T-helper 2 cell treated with Interferon-gamma antibody and Interleukin-4, amounts not matched to agents 5 μg/mL and 100 μg/mL, for 36 hours (primary cell): ENCODE measurements at regions not wholly inside any gene's neighbourhood (a gene's known extent, or its start where the extent isn't known, plus 50 kb on each side); places are given as distances from the start of the nearest gene placed in this dataset.
"Not testable (repeated sequence)": the region's sequence is repeated elsewhere in the genome, so short reads cannot be mapped to it uniquely, and the experiment has no call there.

Source experiments
- DNase-seq: peaks from one replicate; pipeline ENCODE4 v3.0.0; 2021; ENCODE audit warnings: low spot score
- H3K27ac Mint-ChIP-seq: one replicate; pipeline ENCODE4 v1.8.0; 2021; ENCODE audit warnings: mild to moderate bottlenecking, mixed read lengths
- H3K27me3 Mint-ChIP-seq: one replicate; pipeline ENCODE4 v1.8.0; 2021; ENCODE audit warnings: low read depth, mixed read lengths
- H3K36me3 Mint-ChIP-seq: one replicate; pipeline ENCODE4 v1.8.0; 2021; ENCODE audit warnings: low read depth, mixed read lengths
- H3K4me1 Mint-ChIP-seq: one replicate; pipeline ENCODE4 v1.8.0; 2021; ENCODE audit warnings: low read depth, mixed read lengths
- H3K4me3 Mint-ChIP-seq: one replicate; pipeline ENCODE4 v1.8.0; 2022; ENCODE audit warnings: mild to moderate bottlenecking, moderate library complexity, mixed read lengths
- H3K9me3 Mint-ChIP-seq: one replicate; pipeline ENCODE4 v1.8.0; 2021; ENCODE audit warnings: mixed read lengths

- no peak for DNase-seq
- no peaks in the 10 kb centered on the region for H3K36me3 Mint-ChIP-seq
- H3K9me3 Mint-ChIP-seq = no peaks in the 10 kb centered on the region
- no peak overlapping the region for H3K27ac Mint-ChIP-seq
- no peak overlapping the region for H3K4me3 Mint-ChIP-seq
- no peaks in the 10 kb centered on the region for H3K27me3 Mint-ChIP-seq
- no peaks in the 10 kb centered on the region for H3K4me1 Mint-ChIP-seq
These were observed 102.5 kb upstream of the NDST4 start for GRCh38 chr4:115215935-115216334.

GRCh38 chr4:115213716-115214115 is 100.3 kb upstream of the NDST4 start:
- Mint-ChIP-seq H3K27ac (no peak overlapping the region), H3K4me3 (no peak overlapping the region), H3K4me1 (no peaks in the 10 kb centered on the region), H3K9me3 (no peaks in the 10 kb centered on the region), H3K27me3 (no peaks in the 10 kb centered on the region), H3K36me3 (no peaks in the 10 kb centered on the region)
- no peak for DNase-seq

- no peak overlapping the region for H3K4me3 Mint-ChIP-seq
- H3K4me1 Mint-ChIP-seq = no peaks in the 10 kb centered on the region
- no peaks in the 10 kb centered on the region for H3K27me3 Mint-ChIP-seq
- H3K36me3 Mint-ChIP-seq = no peaks in the 10 kb centered on the region
- H3K9me3 Mint-ChIP-seq = no peaks in the 10 kb centered on the region
- no peak overlapping the region for H3K27ac Mint-ChIP-seq
- DNase-seq = no peak
These were observed 87.6 kb upstream of the NDST4 start for GRCh38 chr4:115201042-115201330.

GRCh38 chr4:115200201-115201041 is 87.0 kb upstream of the NDST4 start:
- not testable (repeated sequence) for H3K9me3 Mint-ChIP-seq, H3K4me1 Mint-ChIP-seq, H3K4me3 Mint-ChIP-seq, DNase-seq, H3K27me3 Mint-ChIP-seq, H3K27ac Mint-ChIP-seq, H3K36me3 Mint-ChIP-seq

GRCh38 chr4:115194612-115195011 is 81.2 kb upstream of the NDST4 start:
- DNase-seq, H3K27me3 Mint-ChIP-seq, H3K4me3 Mint-ChIP-seq, H3K9me3 Mint-ChIP-seq, H3K36me3 Mint-ChIP-seq, H3K27ac Mint-ChIP-seq, H3K4me1 Mint-ChIP-seq: not testable (repeated sequence)

- H3K9me3 Mint-ChIP-seq = no peaks in the 10 kb centered on the region
- no peak for DNase-seq
- H3K27ac Mint-ChIP-seq = no peak overlapping the region
- H3K4me1 Mint-ChIP-seq = no peaks in the 10 kb centered on the region
- no peaks in the 10 kb centered on the region for H3K27me3 Mint-ChIP-seq
- H3K4me3 Mint-ChIP-seq = no peak overlapping the region
- no peaks in the 10 kb centered on the region for H3K36me3 Mint-ChIP-seq
These were observed 77.1 kb upstream of the NDST4 start for GRCh38 chr4:115190529-115190928.

GRCh38 chr4:115187136-115187535 is 73.7 kb upstream of the NDST4 start:
- H3K36me3 Mint-ChIP-seq = no peaks in the 10 kb centered on the region
- H3K27ac Mint-ChIP-seq = no peak overlapping the region
- H3K4me3 Mint-ChIP-seq = no peak overlapping the region
- H3K9me3 Mint-ChIP-seq = no peaks in the 10 kb centered on the region
- no peaks in the 10 kb centered on the region for H3K4me1 Mint-ChIP-seq
- H3K27me3 Mint-ChIP-seq = no peaks in the 10 kb centered on the region
- no peak for DNase-seq

GRCh38 chr4:115179438-115180062 is 66.1 kb upstream of the NDST4 start:
- H3K4me1 Mint-ChIP-seq, DNase-seq, H3K36me3 Mint-ChIP-seq, H3K9me3 Mint-ChIP-seq, H3K27ac Mint-ChIP-seq, H3K4me3 Mint-ChIP-seq, H3K27me3 Mint-ChIP-seq: not testable (repeated sequence)

- H3K4me3 Mint-ChIP-seq, H3K27ac Mint-ChIP-seq, H3K36me3 Mint-ChIP-seq, DNase-seq, H3K27me3 Mint-ChIP-seq, H3K9me3 Mint-ChIP-seq, H3K4me1 Mint-ChIP-seq: not testable (repeated sequence)
These were observed 65.3 kb upstream of the NDST4 start for GRCh38 chr4:115178687-115179086.

- Mint-ChIP-seq H3K9me3 (peaks cover 4% of the 10 kb centered on the region), H3K27ac (no peak overlapping the region), H3K4me3 (no peak overlapping the region), H3K4me1 (no peaks in the 10 kb centered on the region), H3K27me3 (no peaks in the 10 kb centered on the region), H3K36me3 (no peaks in the 10 kb centered on the region)
- no peak for DNase-seq
These were observed 57.8 kb upstream of the NDST4 start for GRCh38 chr4:115171220-115171619.

- Mint-ChIP-seq H3K4me3 (no peak overlapping the region), H3K4me1 (no peaks in the 10 kb centered on the region), H3K27ac (no peak overlapping the region), H3K9me3 (no peaks in the 10 kb centered on the region), H3K27me3 (no peaks in the 10 kb centered on the region), H3K36me3 (no peaks in the 10 kb centered on the region)
- DNase-seq = no peak
These were observed 52.1 kb upstream of the NDST4 start for GRCh38 chr4:115165503-115165902.
